HG03103 (cell line): ENCODE measurements at regions not wholly inside any gene's neighbourhood (a gene's known extent, or its start where the extent isn't known, plus 50 kb on each side); places are given as distances from the start of the nearest gene placed in this dataset.
"Not testable (repeated sequence)": the region's sequence is repeated elsewhere in the genome, so short reads cannot be mapped to it uniquely, and the experiment has no call there.

ENCODE experiments used
- ATAC-seq: cut with Tn5 transposase; IDR thresholded peaks from one replicate; pipeline ENCODE4 v1.9.1; 2021; ENCODE audit warnings: low read depth; ENCODE audit not compliant: unreplicated experiment

DNA sequence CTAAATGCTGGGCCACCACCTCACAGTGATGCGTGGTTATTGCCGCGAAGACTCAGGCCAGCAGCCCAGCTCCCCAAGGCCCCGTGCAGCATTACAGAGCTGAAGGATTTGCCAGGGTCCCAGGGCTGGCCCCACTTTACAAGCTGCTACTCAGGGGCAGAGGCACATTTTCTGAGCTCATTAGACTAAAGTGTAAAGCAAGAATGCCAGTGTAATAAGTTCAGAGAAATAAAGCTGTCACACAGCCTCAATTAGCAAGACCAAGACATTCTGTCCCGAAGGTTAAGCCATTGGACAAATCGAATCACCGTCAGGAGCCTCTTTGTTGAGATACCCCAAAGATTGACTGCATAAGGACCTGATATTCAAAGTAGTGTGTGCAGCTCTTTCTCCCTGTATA, 428.4 kb downstream of the EFNB2 start:
- no peak for ATAC-seq

DNA sequence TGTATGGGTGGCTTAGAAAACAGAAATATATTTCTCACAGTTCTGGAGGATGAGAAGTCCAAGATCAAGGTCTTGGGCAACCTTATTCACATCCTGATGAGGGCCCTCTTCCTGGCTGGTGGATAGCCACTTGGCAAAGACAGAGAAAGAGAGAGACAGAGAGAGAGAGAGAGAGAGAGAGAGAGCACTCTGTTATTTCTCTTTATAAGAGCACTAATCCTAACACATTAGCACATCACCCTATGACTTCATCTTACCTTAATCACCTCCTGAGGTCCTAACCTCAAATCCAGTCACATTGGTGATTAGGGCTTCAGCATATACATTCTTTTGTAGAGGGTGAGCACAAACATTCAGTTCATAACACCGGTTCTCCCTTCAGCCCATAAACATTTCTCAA, 430.3 kb downstream of the EFNB2 start:
- no peak for ATAC-seq

DNA sequence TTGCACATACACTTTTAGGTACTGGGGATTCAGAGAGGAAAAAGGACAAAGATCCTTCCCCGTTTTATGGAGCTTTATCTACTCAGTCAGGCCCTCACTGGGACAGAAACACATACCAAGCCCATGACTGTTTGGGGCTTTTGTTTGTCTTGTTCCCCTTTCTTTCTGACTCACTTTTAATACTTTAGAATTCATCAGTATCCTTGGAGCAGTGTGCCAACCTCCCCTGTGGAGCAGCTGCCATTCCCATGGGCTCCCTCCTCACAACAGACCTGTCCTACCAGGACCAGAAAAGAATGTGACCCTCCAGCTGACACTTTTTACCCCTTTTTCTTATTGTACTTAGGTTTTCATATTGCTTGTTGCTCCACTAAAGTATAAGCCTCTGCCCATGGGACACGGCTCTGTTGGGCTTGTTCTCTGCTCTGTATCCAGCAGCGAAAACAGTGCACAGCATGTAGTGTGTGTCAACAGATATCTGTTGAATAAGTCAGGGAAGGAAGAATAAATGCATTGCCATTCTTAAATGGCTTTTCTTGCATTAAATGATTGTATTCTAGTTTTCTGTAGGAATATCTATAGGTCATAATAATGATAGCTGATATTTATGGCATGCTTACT, 431.1 kb downstream of the EFNB2 start:
- no peak for ATAC-seq

DNA sequence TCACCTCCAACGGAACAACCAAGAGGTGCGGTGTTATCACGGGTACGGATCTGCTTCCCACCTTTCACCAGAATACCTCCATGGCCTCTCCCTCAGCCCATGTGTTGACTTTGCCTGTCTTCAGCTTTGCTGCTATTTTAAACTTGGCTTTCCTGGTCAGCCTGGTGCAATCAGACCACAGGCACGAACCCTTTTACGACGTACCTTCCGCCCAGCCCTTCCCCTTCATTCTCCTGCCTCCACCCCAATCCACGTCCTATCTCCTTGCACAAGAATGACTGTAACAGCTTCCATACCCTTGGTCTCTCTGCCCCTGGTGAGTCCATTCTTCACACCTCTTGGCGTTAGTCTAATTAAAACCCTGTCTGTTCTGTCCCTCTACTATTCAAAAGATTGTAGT, 431.7 kb downstream of the EFNB2 start:
- no peak for ATAC-seq

DNA sequence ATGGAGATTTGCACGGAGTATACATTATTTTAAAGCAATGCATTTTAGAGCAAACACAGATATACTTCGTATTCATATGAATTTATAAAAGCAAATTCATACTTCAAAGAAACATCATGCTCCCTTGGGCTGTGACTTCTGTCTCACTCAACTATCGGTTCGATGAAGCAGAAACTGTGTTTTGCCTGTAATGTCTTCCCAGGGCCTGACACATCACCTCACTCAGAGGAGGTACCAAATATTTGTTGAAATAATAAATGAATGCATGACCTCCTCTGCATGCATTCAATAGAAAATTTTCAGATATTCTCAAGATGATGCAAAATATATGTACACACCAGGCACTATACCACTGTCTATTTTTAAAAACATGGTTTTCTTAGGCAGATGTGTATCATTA, 432.7 kb downstream of the EFNB2 start:
- ATAC-seq = no peak

DNA sequence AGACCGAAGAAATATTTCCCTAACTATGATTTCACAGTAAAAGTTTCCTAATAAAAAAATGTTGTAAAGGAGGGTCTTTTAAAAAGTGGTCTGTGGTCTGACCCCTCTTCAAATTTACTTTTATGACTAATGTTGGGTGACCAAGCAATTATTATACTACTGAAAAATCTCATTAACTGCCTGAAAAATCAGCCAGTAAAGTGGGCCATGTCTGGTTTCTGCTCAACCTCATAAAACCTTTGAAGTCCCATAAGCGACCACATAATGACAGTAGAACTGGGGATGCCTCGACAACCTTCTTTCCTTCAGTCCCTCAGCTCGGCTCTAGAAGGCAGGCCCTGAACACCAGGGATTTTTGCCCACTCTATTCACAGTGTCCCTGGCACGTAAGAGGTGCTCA, 434.3 kb downstream of the EFNB2 start:
- ATAC-seq = no peak

DNA sequence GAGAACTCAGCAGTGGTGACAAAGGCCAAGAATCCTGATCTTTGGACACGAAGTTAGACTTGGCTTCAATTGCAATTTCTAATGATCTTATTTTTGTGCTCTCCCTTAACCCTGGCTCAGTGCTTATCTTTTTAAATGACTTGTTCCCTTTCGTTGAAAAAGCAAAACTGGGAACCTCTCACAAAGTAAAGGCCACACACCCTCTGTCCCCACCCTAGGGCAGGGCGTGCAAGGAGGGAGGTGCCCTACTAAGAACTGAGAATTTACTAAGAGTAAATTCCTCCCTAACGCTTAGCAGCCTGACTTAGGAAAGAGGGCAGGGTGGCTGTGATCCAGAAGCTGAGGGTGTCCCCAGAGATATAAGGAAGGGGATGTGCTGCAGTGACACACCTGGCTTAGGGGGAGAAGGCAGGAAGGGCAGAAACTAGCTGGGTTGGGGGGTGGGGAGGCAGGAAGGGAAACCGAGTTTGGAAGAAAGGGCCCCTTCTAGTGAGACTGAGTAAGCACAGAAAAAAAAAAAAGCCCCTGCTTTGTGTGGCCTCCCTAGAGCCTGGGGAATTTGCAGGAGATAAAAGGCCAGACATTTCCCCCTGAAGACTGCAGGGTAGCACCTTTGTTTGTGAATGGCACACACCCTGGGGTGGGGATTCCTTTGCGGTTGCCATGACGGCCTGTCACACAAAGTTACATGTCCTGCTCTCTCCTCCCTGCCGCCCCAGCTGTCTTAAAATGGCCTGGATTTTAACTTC, 435.1 kb downstream of the EFNB2 start:
- no peak for ATAC-seq

DNA sequence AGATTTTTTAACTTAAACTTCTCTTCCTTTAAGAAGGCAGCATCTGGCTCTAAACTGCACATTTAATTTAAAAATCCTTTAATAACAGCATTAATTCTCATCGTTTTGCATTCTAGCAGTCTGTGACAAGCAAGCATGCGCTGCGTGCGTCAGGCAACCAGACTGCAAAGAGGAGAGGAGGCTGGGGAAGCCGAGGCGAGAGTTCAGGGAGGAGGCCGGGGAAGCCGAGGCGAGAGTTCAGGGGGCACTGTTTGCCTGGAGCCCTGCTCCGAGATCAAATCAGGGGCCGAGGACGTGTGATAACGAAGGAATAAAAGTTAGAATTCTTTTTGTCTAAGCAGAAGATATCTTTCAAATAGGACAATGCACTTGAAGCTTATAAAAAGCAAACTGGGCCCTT, 435.7 kb downstream of the EFNB2 start:
- ATAC-seq = no peak

DNA sequence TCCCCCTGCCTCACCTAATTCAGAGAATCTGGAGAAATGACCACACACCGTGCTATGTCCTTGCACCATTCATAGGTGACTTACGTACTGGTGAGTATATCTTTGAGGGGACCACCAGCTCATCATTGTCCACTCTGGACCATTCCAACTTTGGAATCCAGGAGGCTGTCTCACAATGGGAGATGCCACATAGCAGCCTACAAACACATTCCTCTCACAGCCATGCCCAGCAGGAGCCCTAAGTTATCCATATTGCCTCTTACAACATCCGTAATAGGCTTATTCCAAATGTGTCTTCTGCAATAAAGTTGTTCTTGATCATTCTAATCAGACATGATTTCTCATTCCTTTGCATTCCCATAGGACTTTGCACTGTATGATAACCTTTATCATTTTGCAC, 436.7 kb downstream of the EFNB2 start:
- no peak for ATAC-seq

DNA sequence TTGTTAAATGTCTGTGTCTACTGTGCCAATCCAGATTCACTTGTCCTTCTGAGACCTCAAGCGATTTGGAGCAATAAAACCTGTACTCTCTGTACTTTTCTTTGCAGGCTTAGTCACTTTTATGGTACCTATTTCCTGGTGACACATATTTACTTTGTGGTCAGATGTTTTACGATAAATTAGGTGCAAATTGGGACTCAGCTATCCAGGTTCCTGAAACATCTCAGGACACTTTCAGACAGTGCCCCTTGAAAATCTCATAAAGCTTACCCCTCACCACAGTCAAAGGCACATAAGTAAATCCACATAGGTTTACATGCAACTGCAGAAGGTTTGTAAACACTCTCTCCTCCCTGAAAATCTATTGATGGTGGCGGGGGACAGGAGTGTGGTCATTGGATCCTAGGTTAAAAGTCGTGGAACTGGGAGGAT, 438.8 kb downstream of the EFNB2 start:
- ATAC-seq = no peak

DNA sequence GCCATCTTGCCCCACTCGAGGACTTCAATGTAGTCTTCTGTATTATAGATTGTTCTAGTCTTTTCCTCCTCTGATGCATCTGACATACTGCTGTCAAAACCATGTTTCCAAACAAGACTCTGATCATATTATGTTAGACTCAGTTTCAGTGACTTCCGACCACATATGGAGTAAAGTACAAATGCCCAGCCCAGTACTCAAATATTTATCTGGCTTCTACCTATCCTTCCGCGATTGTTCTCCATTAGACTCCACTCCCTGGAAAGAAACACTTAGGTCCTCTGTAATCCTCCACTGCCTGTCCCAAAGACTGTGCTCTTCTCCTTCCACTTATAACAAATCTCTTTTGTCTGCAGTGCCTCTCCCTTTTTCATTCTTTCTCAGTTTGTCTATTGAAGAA, 439.5 kb downstream of the EFNB2 start:
- no peak for ATAC-seq

DNA sequence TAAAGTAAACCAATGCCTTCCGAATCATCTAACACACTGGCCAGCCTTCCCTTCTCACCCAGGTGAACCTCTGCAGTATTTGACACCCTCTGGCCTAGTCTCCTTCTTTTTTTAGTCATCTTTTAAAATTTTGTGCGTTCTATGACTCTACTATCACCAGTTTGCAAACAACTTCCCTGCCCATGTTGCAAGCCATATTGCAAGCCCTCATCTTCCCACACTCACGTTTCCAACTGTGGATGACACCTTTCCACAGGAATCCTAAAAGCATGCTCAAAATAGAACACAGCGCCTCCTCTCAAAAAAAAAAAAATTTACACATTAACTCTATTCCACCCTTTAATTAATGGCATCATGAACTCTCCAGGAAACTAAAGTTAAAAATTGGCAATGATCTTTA, 440.1 kb downstream of the EFNB2 start:
- no peak for ATAC-seq

DNA sequence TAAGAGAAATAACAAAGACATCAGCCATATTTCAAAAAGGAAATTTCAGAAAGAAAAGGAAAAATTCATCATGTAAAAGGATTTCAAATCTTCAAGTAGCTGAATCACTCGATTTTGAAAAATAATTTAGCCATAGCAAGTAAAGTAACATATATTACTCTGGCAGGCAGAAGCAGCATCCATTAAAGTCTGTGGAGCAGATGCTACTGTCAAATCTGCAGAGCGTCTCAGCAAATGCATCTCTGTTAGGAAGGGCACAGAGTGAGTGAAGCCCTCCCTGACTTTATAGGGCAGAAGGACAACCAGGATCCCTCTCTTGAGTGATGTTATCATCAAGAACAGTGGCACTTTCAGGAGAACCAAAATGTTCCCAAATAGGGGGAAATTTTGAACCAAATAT, 445.5 kb downstream of the EFNB2 start:
- no peak for ATAC-seq

DNA sequence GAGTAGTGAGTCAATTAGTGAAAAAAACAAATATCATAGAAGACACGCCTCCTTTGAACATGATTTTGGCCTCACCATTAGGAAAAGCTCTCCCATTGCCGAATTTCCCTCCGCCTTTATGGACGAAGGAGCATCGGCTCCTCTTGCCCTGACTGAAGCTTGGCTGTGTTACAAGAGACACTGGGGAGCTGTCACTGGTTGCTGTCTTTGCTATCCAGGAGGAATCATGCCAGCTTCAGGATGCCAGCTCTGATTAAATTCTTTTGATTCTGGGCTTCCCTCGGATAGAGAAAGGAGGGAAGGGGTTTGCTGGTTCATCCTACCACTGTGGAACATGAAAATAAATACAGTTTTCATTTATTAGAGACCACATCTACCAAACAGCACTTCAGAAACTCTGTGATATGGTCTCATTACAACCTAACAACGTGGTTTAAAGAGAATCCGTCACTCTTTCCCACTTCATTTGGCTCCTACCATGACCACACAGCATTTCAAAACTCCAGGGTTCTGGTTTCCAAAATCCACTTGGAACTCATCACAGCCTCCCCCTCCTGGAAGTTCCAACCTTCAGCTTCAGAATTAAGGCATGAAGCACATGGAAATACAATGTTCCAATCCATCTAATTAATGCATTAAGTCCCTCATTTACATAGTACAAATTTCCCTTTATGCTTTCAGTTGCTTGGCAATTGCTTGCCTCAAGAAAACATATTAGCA, 446.0 kb downstream of the EFNB2 start:
- no peak for ATAC-seq

DNA sequence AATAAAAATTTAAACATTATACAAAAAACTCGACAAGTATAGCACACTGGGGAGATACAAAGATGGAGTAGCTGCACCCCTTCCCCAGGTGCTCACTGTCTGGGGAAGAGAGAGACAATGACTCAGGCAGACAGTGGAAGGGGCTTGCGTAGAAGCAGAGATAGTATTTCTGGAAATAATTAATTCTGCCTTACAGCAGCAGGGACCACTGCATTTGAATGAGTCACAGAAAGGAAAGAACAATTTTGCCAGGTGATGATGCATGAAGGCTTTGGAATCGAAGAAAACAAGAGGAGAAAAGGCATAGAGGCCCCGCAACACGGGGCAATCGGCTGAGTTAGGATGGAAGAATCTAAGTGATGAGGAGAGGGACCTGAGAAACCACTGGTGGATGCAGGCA, 447.4 kb downstream of the EFNB2 start:
- ATAC-seq = no peak

DNA sequence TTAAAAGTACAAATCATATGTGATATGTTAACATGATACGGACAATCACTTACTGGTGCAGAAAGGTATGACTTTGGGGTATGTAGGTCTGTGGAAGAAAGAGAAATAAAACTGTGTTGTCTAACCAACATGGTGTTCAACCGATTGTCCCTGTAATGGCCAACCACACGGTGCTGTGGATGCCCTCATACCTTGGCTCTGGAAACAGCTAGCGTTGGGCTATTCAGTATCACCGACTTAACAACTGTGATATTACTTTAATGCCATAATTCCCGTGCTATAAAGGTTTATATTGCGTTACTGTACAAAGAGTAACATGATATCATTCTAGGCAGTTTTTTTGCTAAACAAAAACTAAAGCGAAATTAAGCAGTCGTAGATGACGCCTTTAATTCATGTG, 448.3 kb downstream of the EFNB2 start:
- no peak for ATAC-seq

DNA sequence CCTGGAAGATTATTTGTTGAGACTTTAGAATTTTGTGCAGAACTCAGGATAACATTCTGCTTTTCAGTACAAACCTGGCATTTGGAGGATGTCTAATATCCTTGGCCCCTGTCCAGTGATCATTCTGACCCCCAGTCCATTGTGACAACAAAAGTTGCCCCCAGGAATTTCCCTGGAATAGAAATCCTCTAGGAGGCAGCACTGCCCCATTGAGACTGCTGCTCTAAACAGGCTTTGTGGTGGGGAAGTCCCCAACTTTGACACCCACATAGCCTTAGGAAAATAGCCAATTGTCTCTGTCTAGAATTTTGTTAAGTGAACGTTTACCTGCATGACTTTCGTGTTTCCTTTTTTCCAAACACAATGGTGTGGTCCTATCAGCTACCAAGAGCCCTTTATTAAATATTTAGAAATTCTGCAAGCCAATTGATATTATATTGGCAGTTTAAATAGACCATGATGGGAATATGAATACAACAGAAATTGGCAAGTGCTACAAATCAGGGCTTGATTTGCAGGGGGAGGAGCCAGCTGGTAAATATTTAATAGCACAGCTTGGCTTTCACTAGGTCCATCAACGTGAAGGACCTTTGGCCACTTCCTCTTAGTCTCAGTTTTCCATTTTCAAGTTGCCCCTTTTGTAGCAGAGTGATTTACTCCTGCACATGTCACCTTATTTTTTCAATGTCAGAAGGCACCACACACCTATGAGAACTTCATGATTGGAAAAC, 451.7 kb downstream of the EFNB2 start:
- ATAC-seq = no peak

DNA sequence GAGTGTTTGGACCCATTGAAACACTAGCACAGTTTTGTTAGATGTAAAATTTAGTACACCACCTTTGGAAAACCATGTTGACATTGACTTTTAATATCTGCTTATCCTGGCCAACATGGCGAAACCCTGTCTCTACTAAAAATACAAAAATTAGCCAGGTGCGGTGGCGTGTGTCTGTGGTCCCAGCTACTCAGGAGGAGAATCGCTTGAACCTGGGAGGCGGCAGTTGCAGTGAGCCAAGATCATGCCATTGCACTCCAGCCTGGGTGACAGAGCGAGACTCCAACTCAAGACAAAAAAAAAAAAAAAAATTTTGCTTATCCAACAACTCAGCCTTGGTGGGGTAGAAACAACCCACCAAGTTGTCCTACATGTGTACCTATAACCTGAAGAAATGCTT, 454.2 kb downstream of the EFNB2 start:
- not testable (repeated sequence) for ATAC-seq

DNA sequence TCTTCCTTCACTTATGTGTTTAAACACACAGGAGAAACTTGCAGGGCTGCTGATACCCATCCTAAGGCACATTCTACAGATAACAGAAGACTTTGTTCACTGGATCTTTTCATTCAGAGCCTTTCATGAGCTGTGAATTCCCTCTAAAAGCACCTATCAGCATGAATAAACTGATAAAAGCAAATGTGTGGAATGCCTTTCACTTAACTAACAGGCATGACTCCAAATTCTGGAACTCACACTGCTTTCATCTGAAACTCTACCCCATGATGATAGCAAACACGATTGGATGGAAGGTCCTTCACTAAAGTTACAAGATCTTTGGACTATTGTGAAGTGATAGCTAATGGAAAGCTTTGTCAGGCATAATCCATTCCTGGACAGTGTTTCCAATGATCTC, 457.3 kb downstream of the EFNB2 start:
- no peak for ATAC-seq

DNA sequence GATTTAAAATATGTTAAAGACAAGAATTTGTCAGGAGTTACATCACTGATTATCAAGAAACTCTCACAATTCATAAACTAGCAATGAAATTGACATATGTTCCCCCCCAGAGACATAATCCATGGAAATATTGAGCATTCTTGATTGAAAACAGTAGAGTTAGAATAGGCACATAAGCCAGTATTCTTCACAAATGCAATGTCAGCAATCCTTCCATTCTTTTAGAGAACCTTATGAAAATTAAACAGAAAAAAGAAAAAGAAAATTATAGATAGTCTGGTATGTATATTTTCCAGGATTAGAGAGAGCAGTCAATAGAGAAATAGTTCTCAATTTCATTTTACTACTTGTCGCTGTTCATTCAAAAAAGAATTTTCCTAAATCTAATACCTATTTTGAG, 458.4 kb downstream of the EFNB2 start:
- ATAC-seq = no peak

DNA sequence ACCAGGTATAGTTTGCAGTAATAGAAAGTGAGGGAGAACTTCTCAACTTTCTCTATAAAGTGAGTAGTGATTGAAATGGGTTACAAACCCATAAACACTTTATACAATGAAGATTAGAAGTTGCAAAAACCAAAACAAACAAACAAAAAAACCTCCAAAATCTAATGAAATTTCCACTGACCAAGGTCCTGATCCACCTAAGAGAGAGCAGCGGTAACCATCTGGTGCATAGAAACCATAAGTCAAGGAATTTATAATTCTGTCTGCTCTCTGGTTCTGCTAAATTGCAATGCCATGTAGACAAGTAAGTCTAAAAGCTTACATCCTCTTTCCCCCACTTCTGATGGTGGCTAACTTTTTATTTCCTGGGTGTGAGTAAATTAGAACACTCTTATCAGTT, 463.4 kb downstream of the EFNB2 start:
- no peak for ATAC-seq
